ENCODE measurements at regions not wholly inside any gene's neighbourhood (a gene's known extent, or its start where the extent isn't known, plus 50 kb on each side); places are given as distances from the start of the nearest gene placed in this dataset.

- TF ChIP-seq REST (tag by site-specific recombination; IDR thresholded peaks at IDR 0.05) (no peak), ZNF175 (tag by site-specific recombination; IDR thresholded peaks at IDR 0.05) (no peak), ZNF184 (tag by site-specific recombination; IDR thresholded peaks at IDR 0.05) (no peak), ZNF544 (tag by site-specific recombination; IDR thresholded peaks at IDR 0.05) (no peak), ZNF10 (tag by site-specific recombination; IDR thresholded peaks at IDR 0.05) (no peak)
These were observed 76.7 kb upstream of the SLC22A16 start (continued) for GRCh38 chr6:110552901-110553641.

- TF ChIP-seq ZNF600 (tag by site-specific recombination; IDR thresholded peaks at IDR 0.05), result no peak
- no peak for TF ChIP-seq ZSCAN16 (tag by site-specific recombination; IDR thresholded peaks at IDR 0.05)
- no peak for TF ChIP-seq ZNF658 (tag by site-specific recombination; IDR thresholded peaks at IDR 0.05)
- no peak for TF ChIP-seq ZNF792 (tag by site-specific recombination; IDR thresholded peaks at IDR 0.05)
- TF ChIP-seq CTCF (tag by site-specific recombination; IDR thresholded peaks at IDR 0.05), result no peak
- TF ChIP-seq ZNF146 (tag by site-specific recombination; IDR thresholded peaks at IDR 0.05), result no peak
- no peak for TF ChIP-seq ZNF626 (tag by site-specific recombination; IDR thresholded peaks at IDR 0.05)
- no peak for TF ChIP-seq ZNF544 (tag by site-specific recombination; IDR thresholded peaks at IDR 0.05)
- TF ChIP-seq KLF8 (tag by site-specific recombination; IDR thresholded peaks at IDR 0.05), result no peak
- TF ChIP-seq ZNF404 (tag by site-specific recombination; IDR thresholded peaks at IDR 0.05), result no peak
- TF ChIP-seq ZNF138 (tag by site-specific recombination; IDR thresholded peaks at IDR 0.05; ENCODE audit: borderline replicate concordance), result no peak
- TF ChIP-seq ZNF639 (tag by site-specific recombination; IDR thresholded peaks at IDR 0.05), result no peak
- TF ChIP-seq ZBTB21 (tag by site-specific recombination; IDR thresholded peaks at IDR 0.05), result no peak
- TF ChIP-seq PBX3 (CRISPR knock-in tag; IDR thresholded peaks at IDR 0.05), result no peak
- no peak for TF ChIP-seq PRDM2 (tag by site-specific recombination; IDR thresholded peaks at IDR 0.05; ENCODE audit: borderline replicate concordance)
- TF ChIP-seq ZNF621 (tag by site-specific recombination; IDR thresholded peaks at IDR 0.05), result no peak
- TF ChIP-seq ZNF175 (tag by site-specific recombination; IDR thresholded peaks at IDR 0.05), result no peak
- TF ChIP-seq GLI4 (tag by site-specific recombination; IDR thresholded peaks at IDR 0.05), result no peak
- TF ChIP-seq ZNF488 (tag by site-specific recombination; IDR thresholded peaks at IDR 0.05), result no peak
- no peaks in the 10 kb centered on the region for H3K4me1 ChIP-seq (ENCODE audit: control insufficient read depth, insufficient read depth, low read length)
- no peak overlapping the region for H3K27ac ChIP-seq (ENCODE audit: extremely low read depth, low read depth, low read length)
- ChIA-PET POLR2A (no interaction called here), CTCF (no interaction called here)
- no peaks in the 10 kb centered on the region for H3K36me3 ChIP-seq (ENCODE audit: control insufficient read depth in 2 of 2, insufficient read depth in 1 of 2, low read length in 2 of 2)
- H3K4me3 ChIP-seq (ENCODE audit: low read depth, low read length), result no peak overlapping the region
- no peaks in the 10 kb centered on the region for H3K9me3 ChIP-seq (ENCODE audit: control insufficient read depth, insufficient read depth, low read depth, low read length)
These were observed 75.7 kb upstream of the SLC22A16 start for GRCh38 chr6:110552076-110552475.

All from HEK293 (cell line).